H1 (cell line): ENCODE measurements at regions not wholly inside any gene's neighbourhood (a gene's known extent, or its start where the extent isn't known, plus 50 kb on each side); places are given as distances from the start of the nearest gene placed in this dataset.

Experiments used
- CTCF ChIA-PET: fragments of 300-600 bp; sonication (Branson Sonifier 250); formaldehyde crosslinking; loops from one replicate; lab custom pipeline; 2021; ENCODE audit not compliant: partially characterized antibody; lab: Charles Lee
- POLR2A ChIA-PET: fragments of 300-600 bp; sonication (Branson Sonifier 250); formaldehyde crosslinking; loops from one replicate; lab custom pipeline; 2021; ENCODE audit warnings: inconsistent platforms; ENCODE audit not compliant: partially characterized antibody; lab: Charles Lee
- DNase-seq, 2 experiments: peaks; one replicate each; pipeline versions ENCODE4 v3.0.0 to v3.0.0-alpha.2; 2010 to 2022; ENCODE audit warnings: low spot score in 2 of 2, low read depth in 1 of 2, mixed read lengths in 1 of 2
- FAIRE-seq: peaks from 2 replicates; lab custom pipeline; 2011; peaks lifted over from hg19 to GRCh38; lab: Jason Lieb, UNC
- H2AFZ ChIP-seq: 2 replicates; pipeline ENCODE4 v1.8.1; 2012; ENCODE audit warnings: low read length, inconsistent platforms
- H2AK5ac ChIP-seq: 2 replicates; pipeline ENCODE4 v1.6.1; 2013; ENCODE audit warnings: low read depth, low read length
- H2BK120ac ChIP-seq: replicated peaks from 2 replicates; pipeline ENCODE3; 2013; ENCODE audit warnings: low read depth, low read length, inconsistent platforms
- H2BK12ac ChIP-seq: 2 replicates; pipeline ENCODE4 v1.6.1; 2013; ENCODE audit warnings: low read depth, low read length
- H2BK15ac ChIP-seq: 2 replicates; pipeline ENCODE4 v1.6.1; 2013; ENCODE audit warnings: low read length
- H2BK20ac ChIP-seq: 2 replicates; pipeline ENCODE4 v1.6.1; 2013; ENCODE audit warnings: low read length
- H2BK5ac ChIP-seq: 2 replicates; pipeline ENCODE4 v1.6.1; 2013; ENCODE audit warnings: low read depth, low read length
- H3K14ac ChIP-seq: 2 replicates; pipeline ENCODE4 v1.6.1; 2013; ENCODE audit warnings: inconsistent platforms; ENCODE audit not compliant: insufficient read length
- H3K18ac ChIP-seq: 2 replicates; pipeline ENCODE4 v1.6.1; 2013; ENCODE audit warnings: low read length; ENCODE audit errors: extremely low read depth
- H3K23ac ChIP-seq: 2 replicates; pipeline ENCODE4 v1.6.1; 2013; ENCODE audit warnings: inconsistent platforms; ENCODE audit not compliant: insufficient read length
- H3K23me2 ChIP-seq: 2 replicates; pipeline ENCODE4 v1.6.1; 2013; ENCODE audit warnings: low read depth, low read length
- H3K27ac ChIP-seq: 2 replicates; pipeline ENCODE4 v1.6.1; 2011; ENCODE audit warnings: low read depth, low read length, inconsistent platforms
- H3K27me3 ChIP-seq, 4 experiments: replicated peaks in 1 of 4; 1 replicate in 1 of 4; 2 replicates in 3 of 4; pipeline versions ENCODE4 v1.6.1 to v1.8.1; 2011 to 2013; ENCODE audit warnings: low read length in 3 of 4, mild to moderate bottlenecking in 3 of 4, inconsistent platforms in 2 of 4, mixed read lengths in 2 of 4, moderate library complexity in 1 of 4; ENCODE audit not compliant: control insufficient read depth in 3 of 4, insufficient read depth in 3 of 4; ENCODE audit errors: extremely low read depth in 1 of 4
- H3K36me3 ChIP-seq, 4 experiments: 2 replicates each; pipeline versions ENCODE4 v1.6.1 to v1.8.1; 2011 to 2013; ENCODE audit warnings: mild to moderate bottlenecking in 4 of 4, low read length in 3 of 4, moderate library complexity in 2 of 4, control low read depth in 1 of 4, inconsistent platforms in 1 of 4; ENCODE audit not compliant: insufficient read depth in 4 of 4, control insufficient read depth in 2 of 4
- H3K4ac ChIP-seq: replicated peaks from 2 replicates; pipeline ENCODE3; 2013; ENCODE audit warnings: low read length, low read depth, mixed read lengths, inconsistent platforms; ENCODE audit not compliant: insufficient read length
- H3K4me1 ChIP-seq, 4 experiments: replicated peaks in 1 of 4; 1 replicate in 1 of 4; 2 replicates in 3 of 4; pipeline versions ENCODE4 v1.6.1 to v1.8.1; 2011 to 2013; ENCODE audit warnings: low read length in 3 of 4, inconsistent platforms in 2 of 4, mixed read lengths in 1 of 4; ENCODE audit not compliant: insufficient read depth in 4 of 4, control insufficient read depth in 3 of 4
- H3K4me2 ChIP-seq, 2 experiments: 2 replicates each; pipeline versions ENCODE4 v1.6.1 to v1.8.1; 2011 to 2013; ENCODE audit warnings: low read depth in 2 of 2, low read length in 2 of 2, control low read depth in 1 of 2, inconsistent platforms in 1 of 2, mild to moderate bottlenecking in 1 of 2; ENCODE audit not compliant: insufficient read depth in 1 of 2
- H3K4me3 ChIP-seq, 4 experiments: fragments of 200-600, 300-600 bp in 1 of 4; sonication (generic), shearing (Covaris generic), sonication (Bioruptor Twin) in 1 of 4; 2 replicates each; pipeline versions ENCODE4 v1.5.1 to v1.8.1; 2011 to 2016; ENCODE audit warnings: low read length in 4 of 4, low read depth in 3 of 4, control low read depth in 2 of 4, inconsistent platforms in 2 of 4, mild to moderate bottlenecking in 2 of 4, mixed read lengths in 1 of 4, moderate library complexity in 1 of 4; ENCODE audit not compliant: insufficient read depth in 2 of 4; ENCODE audit errors: extremely low read depth in 1 of 4
- H3K56ac ChIP-seq: replicated peaks from 2 replicates; pipeline ENCODE3; 2013; ENCODE audit warnings: low read depth, mild to moderate bottlenecking, mixed read lengths, low read length, inconsistent platforms; ENCODE audit not compliant: insufficient read length
- H3K79me1 ChIP-seq: 2 replicates; pipeline ENCODE4 v1.6.1; 2013; ENCODE audit warnings: low read depth, low read length, control low read depth
- H3K79me2 ChIP-seq, 2 experiments: 2 replicates each; pipeline versions ENCODE4 v1.6.1 to v1.8.1; 2012 to 2013; ENCODE audit warnings: low read length in 2 of 2, mild to moderate bottlenecking in 2 of 2, inconsistent platforms in 1 of 2; ENCODE audit not compliant: insufficient read depth in 2 of 2, control insufficient read depth in 1 of 2
- H3K9ac ChIP-seq, 4 experiments: replicated peaks in 1 of 4; 1 replicate in 1 of 4; 2 replicates in 3 of 4; pipeline versions ENCODE4 v1.6.1 to v1.8.1; 2011 to 2013; ENCODE audit warnings: low read depth in 3 of 4, low read length in 3 of 4, control low read depth in 2 of 4, mild to moderate bottlenecking in 2 of 4, moderate library complexity in 2 of 4, inconsistent platforms in 1 of 4; ENCODE audit errors: extremely low read depth in 1 of 4
- H3K9me3 ChIP-seq, 2 experiments: 2 replicates each; pipeline versions ENCODE4 v1.6.1 to v1.8.1; 2012 to 2013; ENCODE audit warnings: mild to moderate bottlenecking in 2 of 2, moderate library complexity in 2 of 2, control low read depth in 1 of 2, inconsistent platforms in 1 of 2, low read depth in 1 of 2, low read length in 1 of 2, mixed read lengths in 1 of 2; ENCODE audit not compliant: insufficient read depth in 2 of 2
- H4K20me1 ChIP-seq, 2 experiments: replicated peaks in 1 of 2; 2 replicates each; pipeline versions ENCODE3 to v1.8.1; 2011 to 2013; ENCODE audit warnings: inconsistent platforms in 2 of 2, low read length in 2 of 2, mild to moderate bottlenecking in 1 of 2; ENCODE audit not compliant: insufficient read depth in 2 of 2, control insufficient read depth in 1 of 2
- H4K5ac ChIP-seq: 2 replicates; pipeline ENCODE4 v1.6.1; 2013; ENCODE audit warnings: low read length, low read depth, mixed read lengths, inconsistent platforms; ENCODE audit not compliant: insufficient read length
- H4K8ac ChIP-seq: 2 replicates; pipeline ENCODE4 v1.8.0; 2013; ENCODE audit warnings: mild to moderate bottlenecking, moderate library complexity, low read length, inconsistent platforms; ENCODE audit not compliant: insufficient read depth; ENCODE audit errors: extremely low read depth
- H4K91ac ChIP-seq: replicated peaks from 2 replicates; pipeline ENCODE3; 2013; ENCODE audit warnings: low read length, mixed read lengths, inconsistent platforms; ENCODE audit not compliant: insufficient read length
- ATF3 ChIP-seq: IDR thresholded peaks from 2 replicates; pipeline ENCODE4 v1.6.1; 2011; ENCODE audit warnings: low read depth, mild to moderate bottlenecking, low read length; ENCODE audit not compliant: insufficient read depth
- BACH1 ChIP-seq: IDR thresholded peaks from 2 replicates; pipeline ENCODE4 v1.6.1; 2012; ENCODE audit warnings: low read length, improper control_type of control experiment
- CBX5 ChIP-seq: fragments of 300-800, 300-1000 bp; sonication (generic); IDR thresholded peaks from 2 replicates; pipeline ENCODE4 v1.7.1; 2016; ENCODE audit warnings: antibody characterized with exemption, low read length, low read depth
- CEBPB ChIP-seq: IDR thresholded peaks from 2 replicates; pipeline ENCODE4 v1.6.1; 2012; ENCODE audit warnings: low read depth, low read length
- CHD2 ChIP-seq: IDR thresholded peaks from 2 replicates; pipeline ENCODE4 v1.6.1; 2012; ENCODE audit warnings: low read length, improper control_type of control experiment
- POU5F1 ChIP-seq: IDR thresholded peaks from 2 replicates; pipeline ENCODE4 v1.6.1; 2011; ENCODE audit warnings: low read depth, mild to moderate bottlenecking, low read length, moderate library complexity
- RBBP5 ChIP-seq: IDR thresholded peaks from 2 replicates; pipeline ENCODE4 v1.7.1; 2012; ENCODE audit warnings: low read depth, mild to moderate bottlenecking, inconsistent platforms, low read length, moderate library complexity, borderline replicate concordance
- SIRT6 ChIP-seq: IDR thresholded peaks from one replicate; pipeline ENCODE4 v1.7.1; 2012; ENCODE audit warnings: low read length, inconsistent platforms
- SIX5 ChIP-seq: IDR thresholded peaks from 2 replicates; pipeline ENCODE4 v1.6.1; 2011; ENCODE audit warnings: mild to moderate bottlenecking, low read depth, low read length
- SP2 ChIP-seq: IDR thresholded peaks from 2 replicates; pipeline ENCODE4 v1.6.1; 2012; ENCODE audit warnings: mild to moderate bottlenecking, low read length, inconsistent platforms
- SRF ChIP-seq: IDR thresholded peaks from 2 replicates; pipeline ENCODE4 v1.6.1; 2011; ENCODE audit warnings: mild to moderate bottlenecking, low read depth, low read length, moderate library complexity
- WGBS, 2 experiments: shearing (Covaris generic) in 1 of 2; methylation state at CpG; one replicate each; pipeline versions ENCODE4 v1.1.6 to v1.1.7; 2013 to 2015; ENCODE audit warnings: low lambda C conversion rate in 2 of 2, mixed read lengths in 2 of 2, inconsistent platforms in 1 of 2, low coverage in 1 of 2, missing lambda C conversion rate in 1 of 2; ENCODE audit not compliant: insufficient replicate concordance in 2 of 2, insufficient coverage in 1 of 2, insufficient read length in 1 of 2; ENCODE audit errors: extremely low coverage in 1 of 2, missing lambda C conversion rate in 1 of 2; 5-methylcytosine and 5-hydroxymethylcytosine counted together

GRCh38 chr6:141347906-141348492 is 784.7 kb upstream of the GJE1 start:
- WGBS, 2 experiments = 89% methylated on average over 3 of the region's 3 CpGs; no CpG with 5 or more reads in 1 of the 2 experiments
- no peak overlapping the region for H4K5ac ChIP-seq
- H2BK120ac ChIP-seq = no peak overlapping the region
- H2BK5ac ChIP-seq = no peak overlapping the region
- H3K79me1 ChIP-seq = no peaks in the 10 kb centered on the region
- no peaks in the 10 kb centered on the region for H4K20me1 ChIP-seq
- H3K4me3 ChIP-seq = no peak overlapping the region
- H3K27ac ChIP-seq = no peak overlapping the region
- H3K14ac ChIP-seq = no peak overlapping the region
- H2AK5ac ChIP-seq = no peak overlapping the region
- H3K4me1 ChIP-seq = no peaks in the 10 kb centered on the region
- DNase-seq = no peak
- H3K4ac ChIP-seq = no peak overlapping the region
- no peak overlapping the region for H3K23ac ChIP-seq
- H2BK15ac ChIP-seq = no peak overlapping the region
- H4K91ac ChIP-seq = no peak overlapping the region
- H3K36me3 ChIP-seq = no peaks in the 10 kb centered on the region
- H2AFZ ChIP-seq = no peak overlapping the region
- no peak overlapping the region for H2BK12ac ChIP-seq
- TF ChIP-seq SP2 (no peak), SIRT6 (no peak), CEBPB (no peak), SRF (no peak), RBBP5 (no peak), ATF3 (no peak), CHD2 (no peak), POU5F1 (no peak), SIX5 (no peak), BACH1 (no peak), CBX5 (no peak)
- H3K79me2 ChIP-seq = no peaks in the 10 kb centered on the region
- no peak for FAIRE-seq
- H3K18ac ChIP-seq = no peak overlapping the region
- H3K4me2 ChIP-seq = no peak overlapping the region
- H3K9ac ChIP-seq = no peak overlapping the region
- no peaks in the 10 kb centered on the region for H3K27me3 ChIP-seq
- CTCF ChIA-PET = no interaction called here
- H4K8ac ChIP-seq = no peak overlapping the region
- no peaks in the 10 kb centered on the region for H3K9me3 ChIP-seq
- H2BK20ac ChIP-seq = no peak overlapping the region
- no peak overlapping the region for H3K56ac ChIP-seq
- no peaks in the 10 kb centered on the region for H3K23me2 ChIP-seq
- POLR2A ChIA-PET = no interaction called here
